ENCODE measurements at regions not wholly inside any gene's neighbourhood (a gene's known extent, or its start where the extent isn't known, plus 50 kb on each side); places are given as distances from the start of the nearest gene placed in this dataset.
A peak's percentile ranks its signal among the peaks of the same experiment; 100 is the strongest.

DNA sequence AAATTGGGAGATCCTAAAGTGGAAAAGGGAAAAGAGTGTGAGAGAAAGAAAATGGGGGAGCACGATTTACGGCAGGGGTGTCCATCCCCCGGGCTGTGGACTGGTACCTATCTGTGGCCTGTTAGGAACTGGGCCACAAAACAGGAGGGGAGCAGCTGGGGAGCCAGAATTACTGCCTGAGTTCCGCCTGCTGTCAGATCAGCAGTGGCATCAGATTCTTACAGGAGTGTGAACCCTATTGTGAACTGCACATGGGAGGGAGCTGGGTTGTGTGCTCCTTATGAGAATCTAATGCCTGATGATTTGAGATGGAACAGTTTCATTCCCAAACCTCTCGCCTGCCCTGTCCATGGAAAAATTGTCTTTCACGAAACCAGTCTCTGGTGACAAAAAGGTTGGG, 108.3 kb upstream of the ADAMTSL1 start:
- intact Hi-C loops (cut with micrococcal nuclease) (no loop called here), dilution Hi-C loops (cut with HindIII; ENCODE audit: low sequenced_read_pairs, unreplicated experiment) (no loop called here), in situ Hi-C loops (cut with MboI; ENCODE audit: low sequenced_read_pairs) (no loop called here)
- no peak overlapping the region for H3K14ac ChIP-seq (replicated peaks; ENCODE audit: low read depth, low read length)
- H2BK5ac ChIP-seq (ENCODE audit: low read depth, low read length, poor library complexity, severe bottlenecking): no peak overlapping the region
- ATAC-seq (ENCODE audit: low read depth): no peak
- H3K4me1 ChIP-seq (ENCODE audit: control insufficient read depth, insufficient read depth, low read length): peaks cover 7% of the 10 kb centered on the region
- H4K8ac ChIP-seq (ENCODE audit: low read depth in 2 of 2, low read length in 2 of 2): no peak overlapping the region
- H3K79me1 ChIP-seq (ENCODE audit: low read depth in 1 of 2, low read length in 2 of 2): no peaks in the 10 kb centered on the region
- no peak for DNase-seq
- H3K9me3 ChIP-seq (ENCODE audit: control insufficient read depth, insufficient read depth, low read length): no peaks in the 10 kb centered on the region
- WGBS, 2 experiments (ENCODE audit: extremely low coverage in 2 of 2, insufficient read length in 1 of 2): 96% methylated on average over 3 of the region's 6 CpGs; no CpG with 5 or more reads in 1 of the 2 experiments
- peak overlapping the region; percentile 21; the same call in 1 of the 2 replicates for H2BK120ac ChIP-seq (ENCODE audit: low read depth, low read length)
- no peak overlapping the region for H3K9ac ChIP-seq (ENCODE audit: low read depth, low read length)
- H3K23ac ChIP-seq (ENCODE audit: low read depth, low read length): no peak overlapping the region
- H3K4ac ChIP-seq (ENCODE audit: low read depth, low read length): no peak overlapping the region
- no peak overlapping the region for H2AFZ ChIP-seq (replicated peaks; ENCODE audit: low read length, poor library complexity)
- CTCF ChIA-PET: no interaction called here
- H3K56ac ChIP-seq (ENCODE audit: extremely low read depth, insufficient read depth, low read length): no peak overlapping the region
- POLR2A ChIA-PET (ENCODE audit: unreplicated experiment): no interaction called here
- no peak overlapping the region for H2AK9ac ChIP-seq (replicated peaks; ENCODE audit: low read depth, low read length, poor library complexity)
- H2AK5ac ChIP-seq (ENCODE audit: low read depth, low read length): no peak overlapping the region
- TF ChIP-seq POLR2A (IDR thresholded peaks at IDR 0.05; ENCODE audit: low read depth, low read length) (no peak), SMC3 (IDR thresholded peaks at IDR 0.05; ENCODE audit: low read depth, low read length) (no peak), FOS (IDR thresholded peaks at IDR 0.05; ENCODE audit: low read depth, low read length) (no peak), BHLHE40 (IDR thresholded peaks at IDR 0.05; ENCODE audit: low read depth, low read length) (no peak), RFX5 (IDR thresholded peaks at IDR 0.05; ENCODE audit: low read depth, low read length) (no peak), MAZ (IDR thresholded peaks at IDR 0.05; ENCODE audit: borderline replicate concordance, low read depth, low read length) (no peak), MAFK (IDR thresholded peaks at IDR 0.05; ENCODE audit: low read depth, low read length) (no peak), MXI1 (IDR thresholded peaks at IDR 0.05; ENCODE audit: borderline replicate concordance, low read depth, low read length) (no peak), NFE2L2 (IDR thresholded peaks at IDR 0.05; ENCODE audit: low read depth, low read length) (no peak), RAD21 (IDR thresholded peaks at IDR 0.05; ENCODE audit: low read length) (no peak), CHD1 (IDR thresholded peaks at IDR 0.05; ENCODE audit: low read depth, low read length) (no peak), CEBPB (IDR thresholded peaks at IDR 0.05; ENCODE audit: low read depth, low read length) (no peak)
- TF ChIP-seq, protein P1, sequence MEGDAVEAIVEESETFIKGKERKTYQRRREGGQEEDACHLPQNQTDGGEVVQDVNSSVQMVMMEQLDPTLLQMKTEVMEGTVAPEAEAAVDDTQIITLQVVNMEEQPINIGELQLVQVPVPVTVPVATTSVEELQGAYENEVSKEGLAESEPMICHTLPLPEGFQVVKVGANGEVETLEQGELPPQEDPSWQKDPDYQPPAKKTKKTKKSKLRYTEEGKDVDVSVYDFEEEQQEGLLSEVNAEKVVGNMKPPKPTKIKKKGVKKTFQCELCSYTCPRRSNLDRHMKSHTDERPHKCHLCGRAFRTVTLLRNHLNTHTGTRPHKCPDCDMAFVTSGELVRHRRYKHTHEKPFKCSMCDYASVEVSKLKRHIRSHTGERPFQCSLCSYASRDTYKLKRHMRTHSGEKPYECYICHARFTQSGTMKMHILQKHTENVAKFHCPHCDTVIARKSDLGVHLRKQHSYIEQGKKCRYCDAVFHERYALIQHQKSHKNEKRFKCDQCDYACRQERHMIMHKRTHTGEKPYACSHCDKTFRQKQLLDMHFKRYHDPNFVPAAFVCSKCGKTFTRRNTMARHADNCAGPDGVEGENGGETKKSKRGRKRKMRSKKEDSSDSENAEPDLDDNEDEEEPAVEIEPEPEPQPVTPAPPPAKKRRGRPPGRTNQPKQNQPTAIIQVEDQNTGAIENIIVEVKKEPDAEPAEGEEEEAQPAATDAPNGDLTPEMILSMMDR (conservative IDR thresholded peaks at IDR 0.05; ENCODE audit: low read depth, low read length): no peak
- TF ChIP-seq, protein P2, sequence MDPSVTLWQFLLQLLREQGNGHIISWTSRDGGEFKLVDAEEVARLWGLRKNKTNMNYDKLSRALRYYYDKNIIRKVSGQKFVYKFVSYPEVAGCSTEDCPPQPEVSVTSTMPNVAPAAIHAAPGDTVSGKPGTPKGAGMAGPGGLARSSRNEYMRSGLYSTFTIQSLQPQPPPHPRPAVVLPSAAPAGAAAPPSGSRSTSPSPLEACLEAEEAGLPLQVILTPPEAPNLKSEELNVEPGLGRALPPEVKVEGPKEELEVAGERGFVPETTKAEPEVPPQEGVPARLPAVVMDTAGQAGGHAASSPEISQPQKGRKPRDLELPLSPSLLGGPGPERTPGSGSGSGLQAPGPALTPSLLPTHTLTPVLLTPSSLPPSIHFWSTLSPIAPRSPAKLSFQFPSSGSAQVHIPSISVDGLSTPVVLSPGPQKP (IDR thresholded peaks at IDR 0.05; ENCODE audit: borderline replicate concordance, low read depth, low read length): no peak
- TF ChIP-seq, protein P3, sequence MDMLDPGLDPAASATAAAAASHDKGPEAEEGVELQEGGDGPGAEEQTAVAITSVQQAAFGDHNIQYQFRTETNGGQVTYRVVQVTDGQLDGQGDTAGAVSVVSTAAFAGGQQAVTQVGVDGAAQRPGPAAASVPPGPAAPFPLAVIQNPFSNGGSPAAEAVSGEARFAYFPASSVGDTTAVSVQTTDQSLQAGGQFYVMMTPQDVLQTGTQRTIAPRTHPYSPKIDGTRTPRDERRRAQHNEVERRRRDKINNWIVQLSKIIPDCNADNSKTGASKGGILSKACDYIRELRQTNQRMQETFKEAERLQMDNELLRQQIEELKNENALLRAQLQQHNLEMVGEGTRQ (IDR thresholded peaks at IDR 0.05; ENCODE audit: low read depth, low read length): no peak
- H4K5ac ChIP-seq (ENCODE audit: low read depth, low read length): no peak overlapping the region
- H3K27me3 ChIP-seq (ENCODE audit: control insufficient read depth, insufficient read depth, low read length): no peaks in the 10 kb centered on the region
- no peaks in the 10 kb centered on the region for H3K36me3 ChIP-seq (ENCODE audit: control insufficient read depth, insufficient read depth, low read length)
- H3K4me3 ChIP-seq (ENCODE audit: insufficient read depth, low read depth, low read length): no peak overlapping the region
- H2BK20ac ChIP-seq (ENCODE audit: low read depth, low read length): no peak overlapping the region
- no peak overlapping the region for H4K91ac ChIP-seq (ENCODE audit: insufficient read depth, low read depth, low read length)
- no peak overlapping the region for H3K18ac ChIP-seq (ENCODE audit: low read depth, low read length)
- H3K27ac ChIP-seq (ENCODE audit: insufficient read depth, low read length): no peak overlapping the region
- BruUV-seq (replicated peaks): no TSS peak
- no peaks in the 10 kb centered on the region for H4K20me1 ChIP-seq (ENCODE audit: insufficient read depth, low read length)
- H3K4me2 ChIP-seq (ENCODE audit: low read depth, low read length): no peak overlapping the region
- H3K9me1 ChIP-seq (ENCODE audit: insufficient read depth, low read length): peaks cover 6% of the 10 kb centered on the region; the same call in 1 of the 2 replicates
- H2BK15ac ChIP-seq (ENCODE audit: low read depth, low read length): 0 out of 3 replicates have a peak overlapping the region, but pooled peaks have one; percentile 6
